GM12864 (cell line): ENCODE measurements at regions not wholly inside any gene's neighbourhood (a gene's known extent, or its start where the extent isn't known, plus 50 kb on each side); places are given as distances from the start of the nearest gene placed in this dataset.

Experiments
- DNase-seq: peaks from one replicate; pipeline ENCODE4 v3.0.0-alpha.2; 2011; ENCODE audit warnings: low read depth
- H3K4me3 ChIP-seq: 2 replicates; pipeline ENCODE4 v1.5.1; 2011; ENCODE audit warnings: mild to moderate bottlenecking, low read depth, low read length, control low read depth
- CTCF ChIP-seq: IDR thresholded peaks from 2 replicates; pipeline ENCODE4 v1.5.1; 2011; ENCODE audit warnings: low read depth, mild to moderate bottlenecking, moderate library complexity, low read length, control low read depth, inconsistent platforms; ENCODE audit errors: missing control alignments

GRCh38 chr6:49072885-49073620 is 390.0 kb downstream of the MMUT start:
- no peak for DNase-seq
- H3K4me3 ChIP-seq: no peak overlapping the region
- no peak for TF ChIP-seq CTCF

GRCh38 chr6:49072146-49072545 is 390.9 kb downstream of the MMUT start:
- TF ChIP-seq CTCF: no peak
- DNase-seq: no peak
- H3K4me3 ChIP-seq: no peak overlapping the region

GRCh38 chr6:49070411-49070810 is 392.6 kb downstream of the MMUT start:
- no peak for TF ChIP-seq CTCF
- no peak for DNase-seq

GRCh38 chr6:49054311-49054710 is 408.7 kb downstream of the MMUT start:
- TF ChIP-seq CTCF: no peak
- DNase-seq: no peak
- no peak overlapping the region for H3K4me3 ChIP-seq

More at GRCh38 chr6:49070411-49070810, 392.6 kb downstream of the MMUT start:
- H3K4me3 ChIP-seq: no peak overlapping the region

- no peak for TF ChIP-seq CTCF
- no peak overlapping the region for H3K4me3 ChIP-seq
- DNase-seq: no peak
Measured at GRCh38 chr6:49052901-49053300, 410.2 kb downstream of the MMUT start.

- TF ChIP-seq CTCF: no peak
- no peak for DNase-seq
- H3K4me3 ChIP-seq: no peak overlapping the region
Measured at GRCh38 chr6:49051281-49051680, 411.8 kb downstream of the MMUT start.

- no peak overlapping the region for H3K4me3 ChIP-seq
- DNase-seq: no peak
- no peak for TF ChIP-seq CTCF
Measured at GRCh38 chr6:49050584-49050983, 412.5 kb downstream of the MMUT start.
